Umbilical cord (tissue), 1 donor: ENCODE measurements at regions not wholly inside any gene's neighbourhood (a gene's known extent, or its start where the extent isn't known, plus 50 kb on each side); places are given as distances from the start of the nearest gene placed in this dataset.

Experiments
- DNase-seq: peaks from one replicate; pipeline ENCODE4 v3.0.0-alpha.2; 2015; ENCODE audit warnings: low spot score

- DNase-seq = peak; percentile 18
Measured at GRCh38 chr1:209250861-209251636, 332.5 kb upstream of the CAMK1G start.

- no peak for DNase-seq
Measured at GRCh38 chr1:209256766-209257350, 326.7 kb upstream of the CAMK1G start.

GRCh38 chr1:209257454-209257853, 326.1 kb upstream of the CAMK1G start:
- DNase-seq = no peak

- DNase-seq = peak; percentile 77
Measured at GRCh38 chr1:209260136-209260535, 323.4 kb upstream of the CAMK1G start.

- DNase-seq = no peak
Measured at GRCh38 chr1:209262631-209263030, 320.9 kb upstream of the CAMK1G start.

GRCh38 chr1:209265301-209265700, 318.2 kb upstream of the CAMK1G start:
- DNase-seq = peak; percentile 49

GRCh38 chr1:209266590-209267205, 316.8 kb upstream of the CAMK1G start:
- peak; percentile 80 for DNase-seq

GRCh38 chr1:209267968-209268367, 315.5 kb upstream of the CAMK1G start:
- no peak for DNase-seq

- no peak for DNase-seq
Measured at GRCh38 chr1:209268479-209268878, 315.0 kb upstream of the CAMK1G start.

- DNase-seq = no peak
Measured at GRCh38 chr1:209276321-209276720, 307.2 kb upstream of the CAMK1G start.

- no peak for DNase-seq
Measured at GRCh38 chr1:209277662-209278061, 305.9 kb upstream of the CAMK1G start.

- peak; percentile 58 for DNase-seq
Measured at GRCh38 chr1:209291715-209292114, 291.8 kb upstream of the CAMK1G start.

- DNase-seq = no peak
Measured at GRCh38 chr1:209302779-209303568, 280.5 kb upstream of the CAMK1G start.

- DNase-seq = no peak
Measured at GRCh38 chr1:209304166-209304565, 279.3 kb upstream of the CAMK1G start.

- no peak for DNase-seq
Measured at GRCh38 chr1:209305221-209305954, 278.1 kb upstream of the CAMK1G start.

- no peak for DNase-seq
Measured at GRCh38 chr1:209307846-209308245, 275.7 kb upstream of the CAMK1G start.

- no peak for DNase-seq
Measured at GRCh38 chr1:209309198-209309597, 274.3 kb upstream of the CAMK1G start.

GRCh38 chr1:209311770-209312169, 271.7 kb upstream of the CAMK1G start:
- no peak for DNase-seq

GRCh38 chr1:209316929-209317328, 266.6 kb upstream of the CAMK1G start:
- DNase-seq = no peak

- DNase-seq = no peak
Measured at GRCh38 chr1:209318181-209319056, 265.1 kb upstream of the CAMK1G start.
